ENCODE measurements at regions not wholly inside any gene's neighbourhood (a gene's known extent, or its start where the extent isn't known, plus 50 kb on each side); places are given as distances from the start of the nearest gene placed in this dataset.
"Not testable (repeated sequence)": the region's sequence is repeated elsewhere in the genome, so short reads cannot be mapped to it uniquely, and the experiment has no call there.

DNA sequence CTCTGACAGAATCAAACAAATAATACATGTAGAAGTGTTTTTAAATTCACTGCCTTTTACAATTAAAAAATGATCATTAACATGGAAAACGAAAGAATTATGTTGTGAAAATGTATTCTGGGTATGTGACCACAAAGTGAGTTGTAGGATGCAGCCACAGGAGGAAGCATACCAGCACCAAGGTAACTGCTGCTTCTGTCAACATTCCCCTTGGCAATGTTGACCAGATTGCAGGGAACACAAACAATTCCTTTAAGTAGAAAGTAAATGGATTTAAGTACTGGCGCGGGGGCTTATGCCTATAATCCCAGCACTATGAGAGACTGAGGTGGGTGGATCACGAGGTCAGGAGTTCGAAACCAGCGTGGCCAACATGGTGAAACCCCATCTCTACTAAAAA, 1877.9 kb upstream of the PCDH7 start:
- H3K27ac ChIP-seq = no peak overlapping the region
- FAIRE-seq (no peak), ATAC-seq (no peak), DNase-seq (ENCODE audit: low read depth in 1 of 2, low spot score in 1 of 2) (no peak)
- no peaks in the 10 kb centered on the region for H3K9me3 ChIP-seq
- H3K4me3 ChIP-seq = no peak overlapping the region
- no peak overlapping the region for H3K4me2 ChIP-seq
- WGBS (ENCODE audit: missing lambda C conversion rate) = 2% methylated on average over 6 of the region's 6 CpGs
- POLR2A ChIA-PET = no interaction called here
- TF ChIP-seq TP53 (CRISPR knock-in tag; IDR thresholded peaks at IDR 0.05) = no peak
- no peak for TF ChIP-seq RCOR1 (IDR thresholded peaks at IDR 0.05; ENCODE audit: low read depth, low read length)
- TF ChIP-seq TFCP2L1 (CRISPR knock-in tag; IDR thresholded peaks at IDR 0.05) = no peak
- TF ChIP-seq JUN (IDR thresholded peaks at IDR 0.05) = no peak
- TF ChIP-seq RNF2 (IDR thresholded peaks at IDR 0.05; ENCODE audit: borderline replicate concordance, low read depth) = no peak
- no peak for TF ChIP-seq ZSCAN20 (CRISPR knock-in tag; IDR thresholded peaks at IDR 0.05)
- TF ChIP-seq ZNF302 (CRISPR knock-in tag; IDR thresholded peaks at IDR 0.05) = no peak
- no peak for TF ChIP-seq FOXS1 (CRISPR knock-in tag; IDR thresholded peaks at IDR 0.05)
- no peak for TF ChIP-seq ELK1 (IDR thresholded peaks at IDR 0.05; ENCODE audit: low read depth, low read length)
- no peak for TF ChIP-seq RARB (CRISPR knock-in tag; IDR thresholded peaks at IDR 0.05)
- TF ChIP-seq REST (IDR thresholded peaks at IDR 0.05) = no peak
- TF ChIP-seq EHMT2 (IDR thresholded peaks at IDR 0.05; ENCODE audit: low read depth) = no peak
- H3K4me1 ChIP-seq = no peaks in the 10 kb centered on the region
- CTCF ChIA-PET = interaction anchor here (0.6 kb wide), 1 partner anchor 329 kb away, joined by 3 read pairs; no protein-coding TSS in a partner anchor

- no peaks in the 10 kb centered on the region for H3K4me1 ChIP-seq
- DNase-seq (ENCODE audit: low read depth in 1 of 2, low spot score in 1 of 2) (no peak), ATAC-seq (no peak), FAIRE-seq (no peak)
- no peak overlapping the region for H3K4me2 ChIP-seq
- no peak overlapping the region for H3K27ac ChIP-seq
- H3K4me3 ChIP-seq = no peak overlapping the region
- ChIA-PET POLR2A (no interaction called here), CTCF (no interaction called here)
- H3K9me3 ChIP-seq = no peaks in the 10 kb centered on the region
- TF ChIP-seq KDM1A (IDR thresholded peaks at IDR 0.05; ENCODE audit: low read depth) = no peak
- TF ChIP-seq, protein P1, sequence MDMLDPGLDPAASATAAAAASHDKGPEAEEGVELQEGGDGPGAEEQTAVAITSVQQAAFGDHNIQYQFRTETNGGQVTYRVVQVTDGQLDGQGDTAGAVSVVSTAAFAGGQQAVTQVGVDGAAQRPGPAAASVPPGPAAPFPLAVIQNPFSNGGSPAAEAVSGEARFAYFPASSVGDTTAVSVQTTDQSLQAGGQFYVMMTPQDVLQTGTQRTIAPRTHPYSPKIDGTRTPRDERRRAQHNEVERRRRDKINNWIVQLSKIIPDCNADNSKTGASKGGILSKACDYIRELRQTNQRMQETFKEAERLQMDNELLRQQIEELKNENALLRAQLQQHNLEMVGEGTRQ (IDR thresholded peaks at IDR 0.05) = no peak
- no peak for TF ChIP-seq CHD2 (IDR thresholded peaks at IDR 0.05; ENCODE audit: low read length, partially characterized antibody)
- no peak for TF ChIP-seq KDM5A (IDR thresholded peaks at IDR 0.05)
- no peak for TF ChIP-seq TFCP2L1 (CRISPR knock-in tag; IDR thresholded peaks at IDR 0.05)
- no peak for TF ChIP-seq FOXS1 (CRISPR knock-in tag; IDR thresholded peaks at IDR 0.05)
- TF ChIP-seq NR3C1 (IDR thresholded peaks at IDR 0.05) = no peak
- no peak for TF ChIP-seq ZFP36 (IDR thresholded peaks at IDR 0.05; ENCODE audit: borderline replicate concordance, partially characterized antibody)
- TF ChIP-seq, protein P2, sequence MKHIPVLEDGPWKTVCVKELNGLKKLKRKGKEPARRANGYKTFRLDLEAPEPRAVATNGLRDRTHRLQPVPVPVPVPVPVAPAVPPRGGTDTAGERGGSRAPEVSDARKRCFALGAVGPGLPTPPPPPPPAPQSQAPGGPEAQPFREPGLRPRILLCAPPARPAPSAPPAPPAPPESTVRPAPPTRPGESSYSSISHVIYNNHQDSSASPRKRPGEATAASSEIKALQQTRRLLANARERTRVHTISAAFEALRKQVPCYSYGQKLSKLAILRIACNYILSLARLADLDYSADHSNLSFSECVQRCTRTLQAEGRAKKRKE (CRISPR knock-in tag; IDR thresholded peaks at IDR 0.05; ENCODE audit: low read depth) = no peak
- TF ChIP-seq TP53 (CRISPR knock-in tag; IDR thresholded peaks at IDR 0.05) = no peak
- no peak for TF ChIP-seq EP300 (IDR thresholded peaks at IDR 0.05)
- TF ChIP-seq JUN (IDR thresholded peaks at IDR 0.05) = no peak
Measured at GRCh38 chr4:28845158-28845557, 1875.0 kb upstream of the PCDH7 start.

- ATAC-seq; H3K4me1 ChIP-seq; FAIRE-seq; CTCF ChIA-PET; H3K4me2 ChIP-seq; H3K9me3 ChIP-seq; H3K27ac ChIP-seq; POLR2A ChIA-PET; DNase-seq (ENCODE audit: low read depth in 1 of 2, low spot score in 1 of 2); H3K4me3 ChIP-seq: not testable (repeated sequence)
- 0% methylated on average over 1 of the region's 7 CpGs for WGBS (ENCODE audit: missing lambda C conversion rate)
Measured at GRCh38 chr4:28857028-28857427, 1863.1 kb upstream of the PCDH7 start.
